ENCODE measurements at regions not wholly inside any gene's neighbourhood (a gene's known extent, or its start where the extent isn't known, plus 50 kb on each side); places are given as distances from the start of the nearest gene placed in this dataset.

- in situ Hi-C loops (cut with HindIII; ENCODE audit: low pct_unique_long_range_greater_than_20kb, low sequenced_read_pairs) = no loop called here
- no peak for DNase-seq (ENCODE audit: low read depth in 1 of 2, low spot score in 1 of 2)
- no peak for TF ChIP-seq JUND (IDR thresholded peaks at IDR 0.05; ENCODE audit: low read depth)
Measured at GRCh38 chr11:70885281-70886231, 366.8 kb downstream of the SHANK2 start.

DNA sequence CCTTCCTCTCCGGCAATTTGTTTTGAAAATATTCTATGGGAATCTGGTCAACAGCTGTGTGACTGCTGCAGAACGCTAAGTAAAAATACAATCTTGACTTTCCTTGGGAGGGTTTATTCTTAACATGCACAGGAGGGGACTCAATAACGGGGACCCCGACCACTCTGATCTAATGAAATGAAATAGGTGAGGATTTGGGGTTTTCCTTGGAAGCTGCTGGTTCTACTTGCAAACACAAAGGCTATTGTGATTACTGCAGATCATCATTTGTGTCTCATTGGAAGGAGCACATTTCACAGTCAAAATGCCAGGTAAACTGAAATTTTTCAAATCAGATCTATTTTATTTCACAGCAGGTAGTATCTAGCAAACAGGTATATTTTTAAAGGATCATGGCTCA is 366.1 kb downstream of the SHANK2 start:
- in situ Hi-C loops (cut with HindIII; ENCODE audit: low pct_unique_long_range_greater_than_20kb, low sequenced_read_pairs) = no loop called here
- no peak for TF ChIP-seq JUND (IDR thresholded peaks at IDR 0.05; ENCODE audit: low read depth)
- no peak for DNase-seq (ENCODE audit: low read depth in 1 of 2, low spot score in 1 of 2)

- in situ Hi-C loops (cut with HindIII; ENCODE audit: low pct_unique_long_range_greater_than_20kb, low sequenced_read_pairs) = no loop called here
- DNase-seq (ENCODE audit: low read depth in 1 of 2, low spot score in 1 of 2) = no peak
- no peak for TF ChIP-seq JUND (IDR thresholded peaks at IDR 0.05; ENCODE audit: low read depth)
Measured at GRCh38 chr11:70886676-70887541, 365.5 kb downstream of the SHANK2 start.

DNA sequence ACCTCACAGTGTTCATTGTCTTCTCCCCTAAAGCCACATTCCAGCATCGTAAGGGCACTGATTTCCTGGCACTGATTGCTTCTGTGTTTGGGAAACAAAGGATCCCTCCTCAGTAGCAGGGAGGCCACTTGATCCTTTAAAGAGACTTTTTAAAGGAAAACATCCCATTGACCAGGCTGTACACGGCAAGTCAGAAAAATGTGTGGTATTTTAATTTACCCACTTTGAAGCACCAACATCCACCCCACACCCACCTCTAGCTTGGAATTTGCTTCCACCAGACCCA is 364.9 kb downstream of the SHANK2 start:
- TF ChIP-seq JUND (IDR thresholded peaks at IDR 0.05; ENCODE audit: low read depth) = no peak
- no peak for DNase-seq (ENCODE audit: low read depth in 1 of 2, low spot score in 1 of 2)
- in situ Hi-C loops (cut with HindIII; ENCODE audit: low pct_unique_long_range_greater_than_20kb, low sequenced_read_pairs) = no loop called here

DNA sequence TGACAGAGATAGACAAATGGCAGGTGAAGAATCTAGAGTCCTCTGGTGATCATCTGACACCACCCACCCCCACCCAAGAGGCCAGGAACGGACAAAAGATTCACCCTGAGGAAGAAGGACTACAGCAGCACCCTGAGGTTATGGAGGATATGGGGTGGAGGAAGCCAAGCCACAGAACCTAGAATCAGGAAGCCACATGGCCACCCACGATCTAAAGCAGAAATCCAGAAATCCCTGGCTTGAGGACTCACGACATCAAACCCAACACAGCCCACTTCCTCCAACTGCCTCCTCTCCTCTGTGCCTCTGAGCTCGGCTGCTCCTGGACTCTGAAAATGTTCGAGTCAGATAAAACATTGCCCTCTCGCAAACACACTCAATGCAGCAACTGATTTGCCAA is 364.3 kb downstream of the SHANK2 start:
- no peak for TF ChIP-seq JUND (IDR thresholded peaks at IDR 0.05; ENCODE audit: low read depth)
- no peak for DNase-seq (ENCODE audit: low read depth in 1 of 2, low spot score in 1 of 2)
- in situ Hi-C loops (cut with HindIII; ENCODE audit: low pct_unique_long_range_greater_than_20kb, low sequenced_read_pairs) = no loop called here

DNA sequence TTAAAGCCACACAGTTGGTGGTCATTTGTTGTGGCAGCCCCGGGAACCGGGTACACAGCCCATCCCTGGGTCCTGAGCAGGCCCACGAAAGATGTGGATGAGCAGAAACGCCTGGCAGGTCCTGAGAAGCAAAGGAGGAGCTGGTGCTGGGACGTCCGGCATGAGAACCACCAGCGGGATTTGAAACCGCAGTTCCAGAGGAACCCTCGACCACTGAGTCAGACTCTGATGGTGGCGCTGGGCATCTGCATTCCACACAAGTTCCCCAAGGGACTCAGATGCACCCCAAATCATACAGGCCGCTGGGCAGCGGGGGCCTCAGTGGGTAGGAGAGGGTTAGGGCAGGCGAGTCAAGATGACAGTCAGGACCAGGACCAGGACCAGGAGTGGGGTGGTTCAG is 363.0 kb downstream of the SHANK2 start:
- no peak for TF ChIP-seq JUND (IDR thresholded peaks at IDR 0.05; ENCODE audit: low read depth)
- in situ Hi-C loops (cut with HindIII; ENCODE audit: low pct_unique_long_range_greater_than_20kb, low sequenced_read_pairs) = no loop called here
- DNase-seq (ENCODE audit: low read depth in 1 of 2, low spot score in 1 of 2) = no peak

GRCh38 chr11:70891844-70892380 is 360.5 kb downstream of the SHANK2 start:
- in situ Hi-C loops (cut with HindIII; ENCODE audit: low pct_unique_long_range_greater_than_20kb, low sequenced_read_pairs) = no loop called here
- no peak for TF ChIP-seq JUND (IDR thresholded peaks at IDR 0.05; ENCODE audit: low read depth)
- DNase-seq (ENCODE audit: low read depth in 1 of 2, low spot score in 1 of 2) = no peak

- no peak for TF ChIP-seq JUND (IDR thresholded peaks at IDR 0.05; ENCODE audit: low read depth)
- DNase-seq (ENCODE audit: low read depth in 1 of 2, low spot score in 1 of 2) = no peak
- in situ Hi-C loops (cut with HindIII; ENCODE audit: low pct_unique_long_range_greater_than_20kb, low sequenced_read_pairs) = no loop called here
Measured at GRCh38 chr11:70892889-70893288, 359.5 kb downstream of the SHANK2 start.

- in situ Hi-C loops (cut with HindIII; ENCODE audit: low pct_unique_long_range_greater_than_20kb, low sequenced_read_pairs) = no loop called here
- TF ChIP-seq JUND (IDR thresholded peaks at IDR 0.05; ENCODE audit: low read depth) = no peak
- DNase-seq (ENCODE audit: low read depth in 1 of 2, low spot score in 1 of 2) = no peak
Measured at GRCh38 chr11:70894566-70895365, 357.6 kb downstream of the SHANK2 start.

- in situ Hi-C loops (cut with HindIII; ENCODE audit: low pct_unique_long_range_greater_than_20kb, low sequenced_read_pairs) = no loop called here
- no peak for DNase-seq (ENCODE audit: low read depth in 1 of 2, low spot score in 1 of 2)
- TF ChIP-seq JUND (IDR thresholded peaks at IDR 0.05; ENCODE audit: low read depth) = no peak
Measured at GRCh38 chr11:70895366-70895670, 357.1 kb downstream of the SHANK2 start.

GRCh38 chr11:70897429-70897828 is 354.9 kb downstream of the SHANK2 start:
- in situ Hi-C loops (cut with HindIII; ENCODE audit: low pct_unique_long_range_greater_than_20kb, low sequenced_read_pairs) = no loop called here
- DNase-seq (ENCODE audit: low read depth in 1 of 2, low spot score in 1 of 2) = no peak
- no peak for TF ChIP-seq JUND (IDR thresholded peaks at IDR 0.05; ENCODE audit: low read depth)

DNA sequence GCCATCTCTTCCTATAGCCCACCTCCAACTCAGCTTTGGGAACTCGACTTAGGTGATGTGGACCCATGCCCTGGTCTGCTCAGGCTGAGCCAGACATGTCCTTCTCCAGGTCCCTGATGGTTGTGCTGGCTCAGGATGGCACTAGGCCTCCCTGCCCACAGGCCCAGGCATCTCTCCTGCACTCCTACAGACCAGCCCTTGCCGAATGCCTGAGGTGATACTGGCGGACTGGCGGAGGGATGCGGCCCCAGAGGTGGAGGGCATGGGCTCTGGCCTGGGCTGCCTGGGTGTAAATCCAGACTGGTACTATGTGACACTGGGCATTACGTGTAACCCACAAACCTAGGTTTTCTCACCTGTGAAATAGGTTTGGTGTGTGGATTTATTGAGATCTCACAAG is 352.8 kb downstream of the SHANK2 start:
- in situ Hi-C loops (cut with HindIII; ENCODE audit: low pct_unique_long_range_greater_than_20kb, low sequenced_read_pairs) = no loop called here
- no peak for TF ChIP-seq JUND (IDR thresholded peaks at IDR 0.05; ENCODE audit: low read depth)
- DNase-seq (ENCODE audit: low read depth in 1 of 2, low spot score in 1 of 2) = no peak
